GM23338 (cell line): ENCODE measurements at regions not wholly inside any gene's neighbourhood (a gene's known extent, or its start where the extent isn't known, plus 50 kb on each side); places are given as distances from the start of the nearest gene placed in this dataset.

Experiments used
- CREB1 ChIP-seq: fragments of 250-450 bp; sonication (Bioruptor Pico); IDR thresholded peaks from 2 replicates; pipeline ENCODE4 v1.5.0; 2020; ENCODE audit warnings: low read depth, mild to moderate bottlenecking, moderate library complexity
- CTCF ChIP-seq, 2 experiments: fragments of 200-600 bp in 1 of 2; sonication (generic) in 1 of 2; conservative IDR thresholded peaks; 2 replicates each; pipeline versions ENCODE4 v1.5.1 to v1.6.1; 2016 to 2017; ENCODE audit warnings: antibody characterized with exemption in 2 of 2, low read depth in 2 of 2, mild to moderate bottlenecking in 2 of 2, moderate library complexity in 1 of 2
- EZH2 ChIP-seq: fragments of 200-600 bp; sonication (generic); IDR thresholded peaks from one replicate; pipeline ENCODE4 v1.8.0; 2017; ENCODE audit warnings: antibody characterized with exemption, mild to moderate bottlenecking, low read depth; ENCODE audit not compliant: unreplicated experiment
- EZH2phosphoT487 ChIP-seq: fragments of 200-600 bp; sonication (generic); IDR thresholded peaks from one replicate; pipeline ENCODE4 v1.8.1; 2018; ENCODE audit warnings: antibody characterized with exemption; ENCODE audit not compliant: unreplicated experiment
- JUNB ChIP-seq: IDR thresholded peaks from one replicate; pipeline ENCODE4 v1.6.1; 2016; ENCODE audit warnings: antibody characterized with exemption; ENCODE audit not compliant: unreplicated experiment
- NANOG ChIP-seq: IDR thresholded peaks from 2 replicates; pipeline ENCODE4 v1.6.1; 2016; ENCODE audit warnings: antibody characterized with exemption, borderline replicate concordance
- POLR2AphosphoS5 ChIP-seq: IDR thresholded peaks from 2 replicates; pipeline ENCODE4 v1.6.1; 2016; ENCODE audit warnings: antibody characterized with exemption, low read depth
- REST ChIP-seq: IDR thresholded peaks from one replicate; pipeline ENCODE4 v1.6.1; 2018; ENCODE audit warnings: antibody characterized with exemption; ENCODE audit not compliant: unreplicated experiment
- STAT1 ChIP-seq: IDR thresholded peaks from one replicate; pipeline ENCODE4 v1.6.1; 2016; ENCODE audit warnings: antibody characterized with exemption; ENCODE audit not compliant: unreplicated experiment
- ZNF114 ChIP-seq: fragments of 250-450 bp; sonication (Bioruptor Pico); IDR thresholded peaks from 2 replicates; pipeline ENCODE4 v1.5.0; 2020; ENCODE audit warnings: mild to moderate bottlenecking, moderate library complexity
- TF ChIP-seq, protein P1 (sequence below): IDR thresholded peaks from 2 replicates; pipeline ENCODE4 v1.6.1; 2016; ENCODE audit warnings: antibody characterized with exemption
- TF ChIP-seq, protein P2 (sequence below): fragments of 250-450 bp; sonication (Bioruptor Pico); IDR thresholded peaks from 2 replicates; pipeline ENCODE4 v1.5.0; 2020; ENCODE audit warnings: mild to moderate bottlenecking, moderate library complexity

- no peak for TF ChIP-seq EZH2
- TF ChIP-seq JUNB, result no peak
- no peak for TF ChIP-seq CTCF (conservative IDR thresholded peaks at IDR 0.05; ENCODE audit: low read depth in 2 of 2)
- no peak for TF ChIP-seq REST
- no peak for TF ChIP-seq ZNF114 (CRISPR knock-in tag)
- no peak for TF ChIP-seq EZH2phosphoT487
- TF ChIP-seq, protein P1, sequence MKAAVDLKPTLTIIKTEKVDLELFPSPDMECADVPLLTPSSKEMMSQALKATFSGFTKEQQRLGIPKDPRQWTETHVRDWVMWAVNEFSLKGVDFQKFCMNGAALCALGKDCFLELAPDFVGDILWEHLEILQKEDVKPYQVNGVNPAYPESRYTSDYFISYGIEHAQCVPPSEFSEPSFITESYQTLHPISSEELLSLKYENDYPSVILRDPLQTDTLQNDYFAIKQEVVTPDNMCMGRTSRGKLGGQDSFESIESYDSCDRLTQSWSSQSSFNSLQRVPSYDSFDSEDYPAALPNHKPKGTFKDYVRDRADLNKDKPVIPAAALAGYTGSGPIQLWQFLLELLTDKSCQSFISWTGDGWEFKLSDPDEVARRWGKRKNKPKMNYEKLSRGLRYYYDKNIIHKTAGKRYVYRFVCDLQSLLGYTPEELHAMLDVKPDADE, result no peak
- TF ChIP-seq POLR2AphosphoS5, result no peak
- TF ChIP-seq CREB1 (CRISPR knock-in tag), result no peak
- TF ChIP-seq STAT1, result no peak
- TF ChIP-seq NANOG, result no peak
- TF ChIP-seq, protein P2, sequence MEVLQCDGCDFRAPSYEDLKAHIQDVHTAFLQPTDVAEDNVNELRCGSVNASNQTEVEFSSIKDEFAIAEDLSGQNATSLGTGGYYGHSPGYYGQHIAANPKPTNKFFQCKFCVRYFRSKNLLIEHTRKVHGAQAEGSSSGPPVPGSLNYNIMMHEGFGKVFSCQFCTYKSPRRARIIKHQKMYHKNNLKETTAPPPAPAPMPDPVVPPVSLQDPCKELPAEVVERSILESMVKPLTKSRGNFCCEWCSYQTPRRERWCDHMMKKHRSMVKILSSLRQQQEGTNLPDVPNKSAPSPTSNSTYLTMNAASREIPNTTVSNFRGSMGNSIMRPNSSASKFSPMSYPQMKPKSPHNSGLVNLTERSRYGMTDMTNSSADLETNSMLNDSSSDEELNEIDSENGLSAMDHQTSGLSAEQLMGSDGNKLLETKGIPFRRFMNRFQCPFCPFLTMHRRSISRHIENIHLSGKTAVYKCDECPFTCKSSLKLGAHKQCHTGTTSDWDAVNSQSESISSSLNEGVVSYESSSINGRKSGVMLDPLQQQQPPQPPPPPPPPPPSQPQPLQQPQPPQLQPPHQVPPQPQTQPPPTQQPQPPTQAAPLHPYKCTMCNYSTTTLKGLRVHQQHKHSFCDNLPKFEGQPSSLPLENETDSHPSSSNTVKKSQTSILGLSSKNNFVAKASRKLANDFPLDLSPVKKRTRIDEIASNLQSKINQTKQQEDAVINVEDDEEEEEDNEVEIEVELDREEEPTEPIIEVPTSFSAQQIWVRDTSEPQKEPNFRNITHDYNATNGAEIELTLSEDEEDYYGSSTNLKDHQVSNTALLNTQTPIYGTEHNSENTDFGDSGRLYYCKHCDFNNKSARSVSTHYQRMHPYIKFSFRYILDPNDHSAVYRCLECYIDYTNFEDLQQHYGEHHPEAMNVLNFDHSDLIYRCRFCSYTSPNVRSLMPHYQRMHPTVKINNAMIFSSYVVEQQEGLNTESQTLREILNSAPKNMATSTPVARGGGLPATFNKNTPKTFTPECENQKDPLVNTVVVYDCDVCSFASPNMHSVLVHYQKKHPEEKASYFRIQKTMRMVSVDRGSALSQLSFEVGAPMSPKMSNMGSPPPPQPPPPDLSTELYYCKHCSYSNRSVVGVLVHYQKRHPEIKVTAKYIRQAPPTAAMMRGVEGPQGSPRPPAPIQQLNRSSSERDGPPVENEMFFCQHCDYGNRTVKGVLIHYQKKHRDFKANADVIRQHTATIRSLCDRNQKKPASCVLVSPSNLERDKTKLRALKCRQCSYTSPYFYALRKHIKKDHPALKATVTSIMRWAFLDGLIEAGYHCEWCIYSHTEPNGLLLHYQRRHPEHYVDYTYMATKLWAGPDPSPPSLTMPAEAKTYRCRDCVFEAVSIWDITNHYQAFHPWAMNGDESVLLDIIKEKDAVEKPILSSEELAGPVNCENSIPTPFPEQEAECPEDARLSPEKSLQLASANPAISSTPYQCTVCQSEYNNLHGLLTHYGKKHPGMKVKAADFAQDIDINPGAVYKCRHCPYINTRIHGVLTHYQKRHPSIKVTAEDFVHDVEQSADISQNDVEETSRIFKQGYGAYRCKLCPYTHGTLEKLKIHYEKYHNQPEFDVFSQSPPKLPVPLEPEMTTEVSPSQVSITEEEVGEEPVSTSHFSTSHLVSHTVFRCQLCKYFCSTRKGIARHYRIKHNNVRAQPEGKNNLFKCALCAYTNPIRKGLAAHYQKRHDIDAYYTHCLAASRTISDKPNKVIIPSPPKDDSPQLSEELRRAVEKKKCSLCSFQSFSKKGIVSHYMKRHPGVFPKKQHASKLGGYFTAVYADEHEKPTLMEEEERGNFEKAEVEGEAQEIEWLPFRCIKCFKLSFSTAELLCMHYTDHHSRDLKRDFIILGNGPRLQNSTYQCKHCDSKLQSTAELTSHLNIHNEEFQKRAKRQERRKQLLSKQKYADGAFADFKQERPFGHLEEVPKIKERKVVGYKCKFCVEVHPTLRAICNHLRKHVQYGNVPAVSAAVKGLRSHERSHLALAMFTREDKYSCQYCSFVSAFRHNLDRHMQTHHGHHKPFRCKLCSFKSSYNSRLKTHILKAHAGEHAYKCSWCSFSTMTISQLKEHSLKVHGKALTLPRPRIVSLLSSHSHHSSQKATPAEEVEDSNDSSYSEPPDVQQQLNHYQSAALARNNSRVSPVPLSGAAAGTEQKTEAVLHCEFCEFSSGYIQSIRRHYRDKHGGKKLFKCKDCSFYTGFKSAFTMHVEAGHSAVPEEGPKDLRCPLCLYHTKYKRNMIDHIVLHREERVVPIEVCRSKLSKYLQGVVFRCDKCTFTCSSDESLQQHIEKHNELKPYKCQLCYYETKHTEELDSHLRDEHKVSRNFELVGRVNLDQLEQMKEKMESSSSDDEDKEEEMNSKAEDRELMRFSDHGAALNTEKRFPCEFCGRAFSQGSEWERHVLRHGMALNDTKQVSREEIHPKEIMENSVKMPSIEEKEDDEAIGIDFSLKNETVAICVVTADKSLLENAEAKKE, result no peak
These were observed 435.5 kb upstream of the CRIM1 start for GRCh38 chr2:35920061-35920460.
